Mesendoderm (in vitro differentiated cells): ENCODE measurements at regions not wholly inside any gene's neighbourhood (a gene's known extent, or its start where the extent isn't known, plus 50 kb on each side); places are given as distances from the start of the nearest gene placed in this dataset.
"Not testable (repeated sequence)": the region's sequence is repeated elsewhere in the genome, so short reads cannot be mapped to it uniquely, and the experiment has no call there.

Source experiments
- DNase-seq: peaks from one replicate; pipeline ENCODE4 v3.0.0; 2013
- H2AK5ac ChIP-seq: 2 replicates; pipeline ENCODE4 v1.6.1; 2013; ENCODE audit warnings: low read length, inconsistent platforms
- H2BK120ac ChIP-seq: 2 replicates; pipeline ENCODE4 v1.6.1; 2013; ENCODE audit warnings: low read depth, mild to moderate bottlenecking, low read length, moderate library complexity, mixed read lengths
- H2BK15ac ChIP-seq: replicated peaks from 2 replicates; pipeline ENCODE4 v1.6.1; 2013; ENCODE audit warnings: low read depth, mild to moderate bottlenecking, moderate library complexity
- H2BK5ac ChIP-seq: 2 replicates; pipeline ENCODE4 v1.6.1; 2013; ENCODE audit warnings: low read length, inconsistent platforms
- H3K18ac ChIP-seq: 2 replicates; pipeline ENCODE4 v1.6.1; 2013; ENCODE audit warnings: mild to moderate bottlenecking, low read length, mixed read lengths
- H3K23ac ChIP-seq: one replicate; pipeline ENCODE4 v1.6.1; 2013; ENCODE audit warnings: low read length
- H3K27ac ChIP-seq: 2 replicates; pipeline ENCODE4 v1.5.1; 2013; ENCODE audit warnings: low read depth, mild to moderate bottlenecking, inconsistent platforms, low read length, moderate library complexity
- H3K27me3 ChIP-seq: 2 replicates; pipeline ENCODE4 v1.6.1; 2013; ENCODE audit warnings: low read length, control low read depth, mild to moderate bottlenecking, inconsistent platforms; ENCODE audit not compliant: insufficient read depth, poor library complexity
- H3K36me3 ChIP-seq: 2 replicates; pipeline ENCODE4 v1.6.1; 2013; ENCODE audit warnings: low read length, inconsistent platforms; ENCODE audit not compliant: control insufficient read depth, insufficient read depth
- H3K4ac ChIP-seq: one replicate; pipeline ENCODE4 v1.6.1; 2013; ENCODE audit warnings: low read depth, mild to moderate bottlenecking, low read length, moderate library complexity
- H3K4me1 ChIP-seq: 2 replicates; pipeline ENCODE4 v1.6.1; 2013; ENCODE audit warnings: low read depth, low read length, inconsistent platforms; ENCODE audit not compliant: control insufficient read depth
- H3K4me2 ChIP-seq: 2 replicates; pipeline ENCODE4 v1.6.1; 2013; ENCODE audit warnings: low read length
- H3K4me3 ChIP-seq: 2 replicates; pipeline ENCODE4 v1.5.1; 2013; ENCODE audit warnings: mild to moderate bottlenecking, low read length
- H3K56ac ChIP-seq: one replicate; pipeline ENCODE4 v1.6.1; 2013; ENCODE audit warnings: low read length
- H3K79me1 ChIP-seq: 2 replicates; pipeline ENCODE4 v1.6.1; 2013; ENCODE audit warnings: low read length, inconsistent platforms
- H3K79me2 ChIP-seq: 2 replicates; pipeline ENCODE4 v1.6.1; 2013; ENCODE audit warnings: mild to moderate bottlenecking, low read length; ENCODE audit not compliant: control insufficient read depth, insufficient read depth
- H3K9ac ChIP-seq: 2 replicates; pipeline ENCODE4 v1.6.1; 2013; ENCODE audit warnings: low read length, inconsistent platforms
- H4K5ac ChIP-seq: one replicate; pipeline ENCODE4 v1.6.1; 2013; ENCODE audit warnings: low read length
- H4K8ac ChIP-seq: one replicate; pipeline ENCODE4 v1.6.1; 2013; ENCODE audit warnings: low read depth, mild to moderate bottlenecking, control low read depth, low read length, moderate library complexity
- WGBS: extraction: QIAGEN DNeasy Blood & Tissue Kit; methylation state at CpG from one replicate; pipeline ENCODE4 v1.1.7; 2013; ENCODE audit warnings: low lambda C conversion rate, missing lambda C conversion rate; ENCODE audit not compliant: insufficient coverage; ENCODE audit errors: extremely low coverage; 5-methylcytosine and 5-hydroxymethylcytosine counted together

- H3K27ac ChIP-seq, H2BK5ac ChIP-seq, H2BK15ac ChIP-seq, H3K36me3 ChIP-seq, H2AK5ac ChIP-seq, H3K27me3 ChIP-seq, H4K5ac ChIP-seq, H2BK120ac ChIP-seq, H3K79me1 ChIP-seq, H4K8ac ChIP-seq, H3K79me2 ChIP-seq, H3K9ac ChIP-seq, H3K4ac ChIP-seq, H3K4me1 ChIP-seq, H3K56ac ChIP-seq, H3K23ac ChIP-seq, H3K4me3 ChIP-seq, DNase-seq, H3K4me2 ChIP-seq, H3K18ac ChIP-seq: not testable (repeated sequence)
- no CpG with 5 or more reads among the region's 2 CpGs for WGBS
These were observed 56.1 kb upstream of the PDPR start for GRCh38 chr16:70058056-70058455.

GRCh38 chr16:70059429-70059828 lies 54.7 kb upstream of the PDPR start:
- H3K4me1 ChIP-seq, H3K18ac ChIP-seq, H2BK120ac ChIP-seq, H3K36me3 ChIP-seq, H3K56ac ChIP-seq, H3K9ac ChIP-seq, H4K8ac ChIP-seq, H3K27me3 ChIP-seq, H3K4me3 ChIP-seq, H3K79me1 ChIP-seq, DNase-seq, H2BK5ac ChIP-seq, H3K27ac ChIP-seq, H3K4me2 ChIP-seq, H4K5ac ChIP-seq, H2BK15ac ChIP-seq, H3K23ac ChIP-seq, H2AK5ac ChIP-seq, H3K79me2 ChIP-seq, H3K4ac ChIP-seq: not testable (repeated sequence)
- whole genome bisulfite sequencing: no CpG with 5 or more reads among the region's 3 CpGs

- not testable (repeated sequence) for H3K18ac ChIP-seq, H3K56ac ChIP-seq, H3K27ac ChIP-seq, H2BK120ac ChIP-seq, H2AK5ac ChIP-seq, DNase-seq, H4K8ac ChIP-seq, H3K4me3 ChIP-seq, H3K36me3 ChIP-seq, H2BK15ac ChIP-seq, H3K9ac ChIP-seq, H3K23ac ChIP-seq, H3K79me1 ChIP-seq, H3K79me2 ChIP-seq, H3K4me2 ChIP-seq, H3K4me1 ChIP-seq, H4K5ac ChIP-seq, H2BK5ac ChIP-seq, H3K27me3 ChIP-seq, H3K4ac ChIP-seq
- WGBS: no CpG with 5 or more reads among the region's 8 CpGs
These were observed 53.6 kb upstream of the PDPR start for GRCh38 chr16:70060521-70061027.

GRCh38 chr16:70061671-70062218 lies 52.4 kb upstream of the PDPR start:
- H3K4me2 ChIP-seq, H2BK15ac ChIP-seq, H3K27ac ChIP-seq, H2BK120ac ChIP-seq, H3K4me1 ChIP-seq, H3K4me3 ChIP-seq, H3K9ac ChIP-seq, H3K56ac ChIP-seq, H3K79me1 ChIP-seq, H2BK5ac ChIP-seq, H4K5ac ChIP-seq, H3K18ac ChIP-seq, H3K79me2 ChIP-seq, H3K23ac ChIP-seq, H3K4ac ChIP-seq, H3K27me3 ChIP-seq, H3K36me3 ChIP-seq, H4K8ac ChIP-seq, DNase-seq, H2AK5ac ChIP-seq: not testable (repeated sequence)
- WGBS: no CpG with 5 or more reads among the region's 7 CpGs

GRCh38 chr16:70062947-70063346 lies 51.2 kb upstream of the PDPR start:
- H4K8ac ChIP-seq, H3K4ac ChIP-seq, H3K9ac ChIP-seq, H2BK15ac ChIP-seq, H2BK5ac ChIP-seq, H3K18ac ChIP-seq, H3K56ac ChIP-seq, H4K5ac ChIP-seq, H3K23ac ChIP-seq, DNase-seq, H2BK120ac ChIP-seq, H3K79me2 ChIP-seq, H3K79me1 ChIP-seq, H3K4me3 ChIP-seq, H3K27me3 ChIP-seq, H3K4me2 ChIP-seq, H3K4me1 ChIP-seq, H3K27ac ChIP-seq, H2AK5ac ChIP-seq, H3K36me3 ChIP-seq: not testable (repeated sequence)
- WGBS: no CpG with 5 or more reads among the region's 3 CpGs
